ENCODE measurements at regions not wholly inside any gene's neighbourhood (a gene's known extent, or its start where the extent isn't known, plus 50 kb on each side); places are given as distances from the start of the nearest gene placed in this dataset.

- Mint-ChIP-seq H3K4me1 (ENCODE audit: low read depth) (peaks cover 16% of the 10 kb centered on the region), H3K36me3 (ENCODE audit: low read depth) (no peaks in the 10 kb centered on the region), H3K27me3 (no peaks in the 10 kb centered on the region), H3K9me3 (no peaks in the 10 kb centered on the region), H3K27ac (no peak overlapping the region), H3K4me3 (no peak overlapping the region)
- intact Hi-C loops (cut with micrococcal nuclease) = no loop called here
These were observed 79.2 kb upstream of the PAPOLG start for GRCh38 chr2:60676706-60677330.

- Mint-ChIP-seq H3K27ac (no peak overlapping the region), H3K27me3 (no peaks in the 10 kb centered on the region)
These were observed 78.7 kb upstream of the PAPOLG start for GRCh38 chr2:60677356-60677755.

GRCh38 chr2:60678551-60678950 is 77.5 kb upstream of the PAPOLG start:
- Mint-ChIP-seq H3K36me3 (ENCODE audit: low read depth) (no peaks in the 10 kb centered on the region), H3K9me3 (no peaks in the 10 kb centered on the region), H3K27ac (no peak overlapping the region), H3K4me1 (ENCODE audit: low read depth) (peaks cover 16% of the 10 kb centered on the region), H3K4me3 (no peak overlapping the region), H3K27me3 (no peaks in the 10 kb centered on the region)
- intact Hi-C loops (cut with micrococcal nuclease) = no loop called here

More at GRCh38 chr2:60677356-60677755, 78.7 kb upstream of the PAPOLG start:
- intact Hi-C loops (cut with micrococcal nuclease) = no loop called here
- peaks cover 16% of the 10 kb centered on the region for H3K4me1 Mint-ChIP-seq (ENCODE audit: low read depth)
- no peaks in the 10 kb centered on the region for H3K36me3 Mint-ChIP-seq (ENCODE audit: low read depth)
- no peak overlapping the region for H3K4me3 Mint-ChIP-seq
- H3K9me3 Mint-ChIP-seq = no peaks in the 10 kb centered on the region

GRCh38 chr2:60679036-60679780 is 76.9 kb upstream of the PAPOLG start:
- Mint-ChIP-seq H3K4me3 (no peak overlapping the region), H3K27ac (no peak overlapping the region), H3K36me3 (ENCODE audit: low read depth) (no peaks in the 10 kb centered on the region), H3K9me3 (no peaks in the 10 kb centered on the region), H3K4me1 (ENCODE audit: low read depth) (peaks cover 18% of the 10 kb centered on the region), H3K27me3 (no peaks in the 10 kb centered on the region)
- intact Hi-C loops (cut with micrococcal nuclease) = no loop called here

- no peaks in the 10 kb centered on the region for H3K27me3 Mint-ChIP-seq
- H3K9me3 Mint-ChIP-seq = no peaks in the 10 kb centered on the region
- intact Hi-C loops (cut with micrococcal nuclease) = no loop called here
- H3K4me1 Mint-ChIP-seq (ENCODE audit: low read depth) = peaks cover 13% of the 10 kb centered on the region
- no peaks in the 10 kb centered on the region for H3K36me3 Mint-ChIP-seq (ENCODE audit: low read depth)
- H3K27ac Mint-ChIP-seq = no peak overlapping the region
- no peak overlapping the region for H3K4me3 Mint-ChIP-seq
These were observed 62.5 kb upstream of the PAPOLG start for GRCh38 chr2:60693551-60693950.

GRCh38 chr2:60695793-60696192 is 60.3 kb upstream of the PAPOLG start:
- Mint-ChIP-seq H3K27ac (no peak overlapping the region), H3K36me3 (ENCODE audit: low read depth) (no peaks in the 10 kb centered on the region), H3K4me1 (ENCODE audit: low read depth) (peaks cover 25% of the 10 kb centered on the region), H3K4me3 (no peak overlapping the region), H3K9me3 (no peaks in the 10 kb centered on the region), H3K27me3 (no peaks in the 10 kb centered on the region)
- intact Hi-C loops (cut with micrococcal nuclease) = no loop called here

- Mint-ChIP-seq H3K27ac (peak overlapping the region; percentile 45), H3K4me1 (ENCODE audit: low read depth) (peaks cover 12% of the 10 kb centered on the region), H3K36me3 (ENCODE audit: low read depth) (no peaks in the 10 kb centered on the region), H3K4me3 (no peak overlapping the region), H3K27me3 (no peaks in the 10 kb centered on the region), H3K9me3 (no peaks in the 10 kb centered on the region)
- intact Hi-C loops (cut with micrococcal nuclease) = no loop called here
These were observed 56.5 kb upstream of the PAPOLG start for GRCh38 chr2:60699617-60700016.

GRCh38 chr2:60706021-60706420 is 50.0 kb upstream of the PAPOLG start:
- no peaks in the 10 kb centered on the region for H3K27me3 Mint-ChIP-seq
- H3K4me1 Mint-ChIP-seq (ENCODE audit: low read depth) = peaks cover 15% of the 10 kb centered on the region
- H3K4me3 Mint-ChIP-seq = no peak overlapping the region
- no peaks in the 10 kb centered on the region for H3K9me3 Mint-ChIP-seq
- H3K36me3 Mint-ChIP-seq (ENCODE audit: low read depth) = no peaks in the 10 kb centered on the region
- intact Hi-C loops (cut with micrococcal nuclease) = no loop called here
- H3K27ac Mint-ChIP-seq = no peak overlapping the region
